SHP77 (cell line): ENCODE measurements at regions not wholly inside any gene's neighbourhood (a gene's known extent, or its start where the extent isn't known, plus 50 kb on each side); places are given as distances from the start of the nearest gene placed in this dataset.
"Not testable (repeated sequence)": the region's sequence is repeated elsewhere in the genome, so short reads cannot be mapped to it uniquely, and the experiment has no call there.

Experiments
- DNase-seq, 2 experiments: peaks; one replicate each; lab custom pipeline; 2025; lab: John Stamatoyannopoulos, UW

GRCh38 chr1:221257548-221257947, 378.3 kb downstream of the HLX start:
- not testable (repeated sequence) for DNase-seq

GRCh38 chr1:221262677-221263076, 383.4 kb downstream of the HLX start:
- not testable (repeated sequence) for DNase-seq

- peak; percentile 64 to 86 for DNase-seq
Measured at GRCh38 chr1:221263831-221264767, 384.9 kb downstream of the HLX start.

- DNase-seq = no peak
Measured at GRCh38 chr1:221264848-221265247, 385.6 kb downstream of the HLX start.

GRCh38 chr1:221268295-221268694, 389.1 kb downstream of the HLX start:
- DNase-seq = no peak

- no peak for DNase-seq
Measured at GRCh38 chr1:221271701-221272100, 392.5 kb downstream of the HLX start.

GRCh38 chr1:221272940-221273339, 393.7 kb downstream of the HLX start:
- peak in 1 of 2 experiments; percentile 6 for DNase-seq

GRCh38 chr1:221274373-221274772, 395.1 kb downstream of the HLX start:
- DNase-seq = peak; percentile 70 to 87

- no peak for DNase-seq
Measured at GRCh38 chr1:221276896-221277409, 397.7 kb downstream of the HLX start.

GRCh38 chr1:221279146-221279545, 399.9 kb downstream of the HLX start:
- no peak for DNase-seq

- no peak for DNase-seq
Measured at GRCh38 chr1:221283532-221283931, 404.3 kb downstream of the HLX start.

GRCh38 chr1:221284028-221284427, 404.8 kb downstream of the HLX start:
- DNase-seq = peak; percentile 45 to 53

- DNase-seq = not testable (repeated sequence)
Measured at GRCh38 chr1:221284991-221285390, 405.7 kb downstream of the HLX start.

GRCh38 chr1:221285458-221286210, 406.4 kb downstream of the HLX start:
- DNase-seq = not testable (repeated sequence)

GRCh38 chr1:221286399-221286798, 407.2 kb downstream of the HLX start:
- DNase-seq = peak in 1 of 2 experiments; percentile 23

- DNase-seq = peak; percentile 59 to 71
Measured at GRCh38 chr1:221289103-221289502, 409.9 kb downstream of the HLX start.

- DNase-seq = no peak
Measured at GRCh38 chr1:221290669-221291068, 411.4 kb downstream of the HLX start.

- DNase-seq = no peak
Measured at GRCh38 chr1:221291113-221291512, 411.9 kb downstream of the HLX start.

- peak; percentile 53 to 58 for DNase-seq
Measured at GRCh38 chr1:221292652-221293051, 413.4 kb downstream of the HLX start.

GRCh38 chr1:221294242-221294641, 415.0 kb downstream of the HLX start:
- no peak for DNase-seq

- DNase-seq = no peak
Measured at GRCh38 chr1:221302357-221302756, 423.1 kb downstream of the HLX start.

- DNase-seq = no peak
Measured at GRCh38 chr1:221302810-221303209, 423.6 kb downstream of the HLX start.

- no peak for DNase-seq
Measured at GRCh38 chr1:221303623-221304022, 424.4 kb downstream of the HLX start.
